ENCODE measurements at regions not wholly inside any gene's neighbourhood (a gene's known extent, or its start where the extent isn't known, plus 50 kb on each side); places are given as distances from the start of the nearest gene placed in this dataset.
"Not testable (repeated sequence)": the region's sequence is repeated elsewhere in the genome, so short reads cannot be mapped to it uniquely, and the experiment has no call there.

GRCh38 chr4:111960241-111960667 is 185.0 kb upstream of the FAM241A start:
- Mint-ChIP-seq H3K27ac (no peak overlapping the region), H3K9me3 (no peaks in the 10 kb centered on the region), H3K27me3 (no peaks in the 10 kb centered on the region), H3K36me3 (ENCODE audit: low read depth) (no peaks in the 10 kb centered on the region), H3K4me1 (no peaks in the 10 kb centered on the region), H3K4me3 (no peak overlapping the region)
- DNase-seq: no peak
- ChIA-PET POLR2A (no interaction called here), CTCF (no interaction called here)

GRCh38 chr4:111961026-111961425 is 184.2 kb upstream of the FAM241A start:
- H3K36me3 Mint-ChIP-seq (ENCODE audit: low read depth); POLR2A ChIA-PET; CTCF ChIA-PET; H3K27me3 Mint-ChIP-seq; H3K4me1 Mint-ChIP-seq; H3K4me3 Mint-ChIP-seq; DNase-seq; H3K9me3 Mint-ChIP-seq; H3K27ac Mint-ChIP-seq: not testable (repeated sequence)

- H3K4me3 Mint-ChIP-seq: no peak overlapping the region
- ChIA-PET CTCF (no interaction called here), POLR2A (no interaction called here)
- no peaks in the 10 kb centered on the region for H3K9me3 Mint-ChIP-seq
- H3K4me1 Mint-ChIP-seq: no peaks in the 10 kb centered on the region
- DNase-seq: no peak
- no peak overlapping the region for H3K27ac Mint-ChIP-seq
- H3K36me3 Mint-ChIP-seq (ENCODE audit: low read depth): no peaks in the 10 kb centered on the region
- H3K27me3 Mint-ChIP-seq: no peaks in the 10 kb centered on the region
Observed at GRCh38 chr4:111961809-111962208, 183.4 kb upstream of the FAM241A start.

GRCh38 chr4:111963158-111963700 is 182.0 kb upstream of the FAM241A start:
- Mint-ChIP-seq H3K27ac (no peak overlapping the region), H3K36me3 (ENCODE audit: low read depth) (no peaks in the 10 kb centered on the region), H3K27me3 (no peaks in the 10 kb centered on the region), H3K9me3 (no peaks in the 10 kb centered on the region), H3K4me3 (no peak overlapping the region), H3K4me1 (no peaks in the 10 kb centered on the region)
- CTCF ChIA-PET: no interaction called here
- POLR2A ChIA-PET: no interaction called here
- no peak for DNase-seq

GRCh38 chr4:111977419-111977965 is 167.8 kb upstream of the FAM241A start:
- no peak overlapping the region for H3K4me3 Mint-ChIP-seq
- no peak overlapping the region for H3K27ac Mint-ChIP-seq
- H3K36me3 Mint-ChIP-seq (ENCODE audit: low read depth): no peaks in the 10 kb centered on the region
- no peaks in the 10 kb centered on the region for H3K4me1 Mint-ChIP-seq
- ChIA-PET POLR2A (no interaction called here), CTCF (no interaction called here)
- no peaks in the 10 kb centered on the region for H3K9me3 Mint-ChIP-seq
- no peak for DNase-seq
- H3K27me3 Mint-ChIP-seq: peaks cover 2% of the 10 kb centered on the region

- no peaks in the 10 kb centered on the region for H3K4me1 Mint-ChIP-seq
- no peaks in the 10 kb centered on the region for H3K9me3 Mint-ChIP-seq
- ChIA-PET POLR2A (no interaction called here), CTCF (no interaction called here)
- no peaks in the 10 kb centered on the region for H3K36me3 Mint-ChIP-seq (ENCODE audit: low read depth)
- DNase-seq: no peak
- no peak overlapping the region for H3K27ac Mint-ChIP-seq
- H3K4me3 Mint-ChIP-seq: no peak overlapping the region
- peaks cover 6% of the 10 kb centered on the region for H3K27me3 Mint-ChIP-seq
Observed at GRCh38 chr4:111979921-111980320, 165.3 kb upstream of the FAM241A start.

GRCh38 chr4:111982089-111982488 is 163.2 kb upstream of the FAM241A start:
- DNase-seq: no peak
- no peaks in the 10 kb centered on the region for H3K36me3 Mint-ChIP-seq (ENCODE audit: low read depth)
- no peaks in the 10 kb centered on the region for H3K4me1 Mint-ChIP-seq
- H3K4me3 Mint-ChIP-seq: no peak overlapping the region
- POLR2A ChIA-PET: no interaction called here
- CTCF ChIA-PET: no interaction called here
- peaks cover 19% of the 10 kb centered on the region for H3K27me3 Mint-ChIP-seq
- no peak overlapping the region for H3K27ac Mint-ChIP-seq
- no peaks in the 10 kb centered on the region for H3K9me3 Mint-ChIP-seq

GRCh38 chr4:111984169-111984819 is 161.0 kb upstream of the FAM241A start:
- no peak for DNase-seq
- no peak overlapping the region for H3K27ac Mint-ChIP-seq
- no peaks in the 10 kb centered on the region for H3K36me3 Mint-ChIP-seq (ENCODE audit: low read depth)
- H3K9me3 Mint-ChIP-seq: no peaks in the 10 kb centered on the region
- H3K4me3 Mint-ChIP-seq: no peak overlapping the region
- CTCF ChIA-PET: no interaction called here
- peaks cover 21% of the 10 kb centered on the region for H3K27me3 Mint-ChIP-seq
- H3K4me1 Mint-ChIP-seq: no peaks in the 10 kb centered on the region
- POLR2A ChIA-PET: interaction anchor here (0.6 kb wide), 1 partner anchor 401 kb away, joined by 3 read pairs; no protein-coding TSS in a partner anchor

- Mint-ChIP-seq H3K4me3 (no peak overlapping the region), H3K36me3 (ENCODE audit: low read depth) (no peaks in the 10 kb centered on the region), H3K27ac (no peak overlapping the region), H3K9me3 (no peaks in the 10 kb centered on the region), H3K4me1 (no peaks in the 10 kb centered on the region), H3K27me3 (peaks cover 19% of the 10 kb centered on the region)
- ChIA-PET CTCF (no interaction called here), POLR2A (no interaction called here)
- no peak for DNase-seq
Observed at GRCh38 chr4:111985426-111985825, 159.8 kb upstream of the FAM241A start.

- H3K36me3 Mint-ChIP-seq (ENCODE audit: low read depth): no peaks in the 10 kb centered on the region
- no peak overlapping the region for H3K4me3 Mint-ChIP-seq
- DNase-seq: no peak
- POLR2A ChIA-PET: no interaction called here
- CTCF ChIA-PET: no interaction called here
- no peak overlapping the region for H3K27ac Mint-ChIP-seq
- peaks cover 19% of the 10 kb centered on the region for H3K27me3 Mint-ChIP-seq
- H3K4me1 Mint-ChIP-seq: no peaks in the 10 kb centered on the region
- H3K9me3 Mint-ChIP-seq: no peaks in the 10 kb centered on the region
Observed at GRCh38 chr4:111986095-111986494, 159.2 kb upstream of the FAM241A start.

- no peaks in the 10 kb centered on the region for H3K4me1 Mint-ChIP-seq
- peaks cover 25% of the 10 kb centered on the region for H3K27me3 Mint-ChIP-seq
- DNase-seq: no peak
- H3K4me3 Mint-ChIP-seq: no peak overlapping the region
- no peak overlapping the region for H3K27ac Mint-ChIP-seq
- ChIA-PET CTCF (no interaction called here), POLR2A (no interaction called here)
- no peaks in the 10 kb centered on the region for H3K9me3 Mint-ChIP-seq
- no peaks in the 10 kb centered on the region for H3K36me3 Mint-ChIP-seq (ENCODE audit: low read depth)
Observed at GRCh38 chr4:111988514-111988913, 156.7 kb upstream of the FAM241A start.

GRCh38 chr4:111989817-111990216 is 155.4 kb upstream of the FAM241A start:
- Mint-ChIP-seq H3K27me3 (peaks cover 22% of the 10 kb centered on the region), H3K4me1 (no peaks in the 10 kb centered on the region), H3K36me3 (ENCODE audit: low read depth) (no peaks in the 10 kb centered on the region), H3K27ac (no peak overlapping the region), H3K4me3 (no peak overlapping the region), H3K9me3 (no peaks in the 10 kb centered on the region)
- CTCF ChIA-PET: interaction anchor here (0.6 kb wide), 1 partner anchor 1241 kb away, joined by 4 read pairs; no protein-coding TSS in a partner anchor
- no peak for DNase-seq
- POLR2A ChIA-PET: no interaction called here

GRCh38 chr4:111991163-111991562 is 154.1 kb upstream of the FAM241A start:
- POLR2A ChIA-PET: no interaction called here
- no peaks in the 10 kb centered on the region for H3K36me3 Mint-ChIP-seq (ENCODE audit: low read depth)

GRCh38 chr4:111991797-111992196 is 153.5 kb upstream of the FAM241A start:
- DNase-seq: no peak
- CTCF ChIA-PET: no interaction called here
- Mint-ChIP-seq H3K36me3 (ENCODE audit: low read depth) (no peaks in the 10 kb centered on the region), H3K27me3 (peaks cover 10% of the 10 kb centered on the region), H3K4me1 (no peaks in the 10 kb centered on the region), H3K27ac (no peak overlapping the region), H3K4me3 (no peak overlapping the region), H3K9me3 (no peaks in the 10 kb centered on the region)
- POLR2A ChIA-PET: no interaction called here

More at GRCh38 chr4:111991163-111991562, 154.1 kb upstream of the FAM241A start:
- H3K9me3 Mint-ChIP-seq: no peaks in the 10 kb centered on the region
- CTCF ChIA-PET: no interaction called here
- H3K27me3 Mint-ChIP-seq: peaks cover 15% of the 10 kb centered on the region
- H3K4me1 Mint-ChIP-seq: no peaks in the 10 kb centered on the region
- no peak for DNase-seq
- H3K4me3 Mint-ChIP-seq: no peak overlapping the region
- no peak overlapping the region for H3K27ac Mint-ChIP-seq
